GM21619 (cell line): ENCODE measurements at regions not wholly inside any gene's neighbourhood (a gene's known extent, or its start where the extent isn't known, plus 50 kb on each side); places are given as distances from the start of the nearest gene placed in this dataset.
"Not testable (repeated sequence)": the region's sequence is repeated elsewhere in the genome, so short reads cannot be mapped to it uniquely, and the experiment has no call there.

ENCODE experiments used
- ATAC-seq: cut with Tn5 transposase; IDR thresholded peaks from one replicate; pipeline ENCODE4 v1.9.1; 2021; ENCODE audit not compliant: unreplicated experiment

DNA sequence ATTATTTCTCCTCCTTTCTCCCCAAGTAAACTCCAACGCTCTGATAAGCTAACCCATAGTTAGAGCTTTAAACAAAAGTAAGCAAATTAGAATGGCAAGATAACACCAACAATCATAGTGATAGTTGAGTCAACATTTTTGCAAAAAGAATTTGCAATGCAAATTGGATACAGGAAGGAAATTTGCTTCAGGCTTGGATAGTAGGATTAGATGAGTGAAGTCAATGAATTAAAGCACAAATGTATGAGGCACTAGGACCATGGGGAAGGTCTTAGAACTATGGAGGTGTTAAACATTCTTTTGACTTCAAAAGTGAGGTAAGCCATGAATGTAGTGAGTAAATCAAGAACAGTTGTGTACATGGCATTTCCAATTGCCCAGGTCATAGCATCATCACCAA lies 289.8 kb upstream of the GRAMD2B start:
- no peak for ATAC-seq

DNA sequence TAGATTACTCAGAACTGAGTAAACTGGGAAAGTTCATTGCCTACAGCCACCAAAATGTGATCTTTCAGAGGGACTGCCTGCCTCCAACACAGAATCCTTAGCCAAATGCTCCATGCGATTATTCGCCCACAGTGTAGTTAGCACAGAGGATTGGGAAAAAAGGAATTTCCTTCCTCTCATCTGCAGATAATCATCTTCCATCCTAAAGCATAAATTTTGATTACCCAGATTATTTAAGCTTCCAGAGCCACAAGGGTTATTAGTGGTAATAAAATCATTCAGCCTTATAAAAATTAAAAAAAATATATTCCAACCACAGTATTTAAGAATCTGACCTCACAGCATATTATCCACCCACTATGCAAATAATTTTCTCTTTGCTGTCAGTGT lies 285.3 kb upstream of the GRAMD2B start:
- no peak for ATAC-seq

GRCh38 chr5:126138281-126138931 lies 284.8 kb upstream of the GRAMD2B start:
- ATAC-seq: no peak

DNA sequence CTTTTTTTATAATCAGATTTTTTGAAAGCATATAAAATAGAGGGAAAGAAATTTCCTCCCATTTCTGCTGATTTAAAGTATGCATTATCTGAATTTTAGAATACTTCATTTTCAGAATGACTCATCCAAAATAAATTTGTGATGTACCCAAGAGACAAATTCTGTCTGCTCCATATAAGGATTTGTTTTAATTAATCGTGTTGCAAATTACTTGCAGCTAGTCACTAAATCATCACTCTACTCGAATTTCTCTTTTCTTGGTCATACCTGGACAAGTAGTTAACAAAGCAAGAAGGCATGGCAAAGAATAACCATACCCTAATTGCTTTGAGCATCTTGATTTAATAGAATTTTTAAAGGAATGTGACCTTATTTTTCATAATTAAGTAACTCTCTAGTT lies 284.1 kb upstream of the GRAMD2B start:
- ATAC-seq: no peak

GRCh38 chr5:126139773-126140172 lies 283.4 kb upstream of the GRAMD2B start:
- no peak for ATAC-seq

- ATAC-seq: peak; percentile 59
These were observed 279.6 kb upstream of the GRAMD2B start for GRCh38 chr5:126143622-126144021.

- not testable (repeated sequence) for ATAC-seq
These were observed 272.9 kb upstream of the GRAMD2B start for GRCh38 chr5:126150319-126150718.

- ATAC-seq: not testable (repeated sequence)
These were observed 267.9 kb upstream of the GRAMD2B start for GRCh38 chr5:126155298-126155697.

- no peak for ATAC-seq
These were observed 256.8 kb upstream of the GRAMD2B start for GRCh38 chr5:126166368-126166767.

DNA sequence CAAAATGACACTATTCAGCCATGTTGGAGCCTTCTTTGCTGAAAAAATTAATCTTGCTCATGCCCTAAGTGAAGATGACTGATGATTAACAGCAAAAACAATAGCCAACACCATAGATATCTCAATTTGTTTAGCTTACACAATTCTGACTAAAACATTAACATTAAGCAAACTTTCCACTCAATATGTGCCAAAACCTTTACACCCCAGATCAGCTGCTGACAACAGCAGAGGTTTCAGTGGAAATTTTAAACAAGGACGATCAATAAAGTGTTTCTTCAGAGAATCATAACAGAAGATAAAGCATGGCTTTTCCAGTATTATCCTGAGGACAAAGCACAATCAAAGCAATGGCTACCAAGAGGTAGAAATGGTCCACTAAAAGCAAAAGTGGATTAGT lies 254.4 kb upstream of the GRAMD2B start:
- ATAC-seq: no peak

- no peak for ATAC-seq
These were observed 251.3 kb upstream of the GRAMD2B start for GRCh38 chr5:126171916-126172315.

- no peak for ATAC-seq
These were observed 250.4 kb upstream of the GRAMD2B start for GRCh38 chr5:126172812-126173211.

- ATAC-seq: no peak
These were observed 244.7 kb upstream of the GRAMD2B start for GRCh38 chr5:126178521-126178920.

DNA sequence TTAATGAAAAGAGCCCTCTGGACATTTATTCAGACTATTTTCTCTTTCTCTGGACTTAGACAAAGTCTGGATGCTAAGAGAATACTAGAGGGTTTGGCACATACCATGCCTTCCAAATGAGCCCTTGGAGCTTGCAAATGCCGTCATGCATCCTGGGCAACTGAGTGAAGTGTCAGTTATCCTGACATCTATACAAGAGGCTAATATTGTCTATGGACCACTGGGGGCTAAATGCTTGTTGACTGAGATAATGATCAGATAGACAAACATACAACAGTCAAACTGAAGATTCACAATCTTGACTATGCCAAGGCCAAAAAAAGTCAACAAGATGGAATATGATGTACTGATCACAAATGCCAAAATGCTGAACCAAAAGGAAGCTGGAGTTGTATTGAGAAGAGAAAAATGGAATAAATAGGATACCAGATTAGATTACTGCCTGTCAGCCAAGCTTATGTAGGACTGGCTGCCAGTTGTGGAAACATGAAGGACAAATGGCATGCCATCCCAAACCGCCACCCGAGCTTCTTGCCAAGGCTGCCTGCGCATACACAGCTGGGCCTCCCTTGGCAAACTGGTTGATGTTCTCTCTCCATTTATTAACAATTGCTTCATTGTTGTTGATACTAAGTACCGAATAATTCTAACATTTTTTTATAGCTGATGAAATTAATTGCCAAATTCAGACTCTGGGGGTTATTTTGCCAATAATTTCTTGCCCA lies 240.1 kb upstream of the GRAMD2B start:
- no peak for ATAC-seq

DNA sequence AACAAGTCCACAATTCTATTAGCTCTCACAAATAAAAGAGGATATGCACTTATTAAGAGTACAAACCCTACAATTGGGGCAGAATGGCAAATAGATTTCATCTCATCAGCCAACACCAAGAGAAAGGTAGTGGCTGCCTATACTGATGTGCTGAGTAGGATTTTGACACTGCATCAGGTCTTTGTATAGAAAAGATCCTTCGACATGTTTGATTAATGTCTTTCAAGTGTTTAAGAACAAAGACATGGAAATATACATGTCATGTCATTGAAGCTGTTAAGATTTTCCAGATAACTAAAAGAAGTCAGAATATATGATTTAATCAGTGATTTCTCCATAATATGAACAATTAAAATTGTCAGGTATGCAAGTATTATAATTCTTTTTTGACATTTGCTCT lies 238.7 kb upstream of the GRAMD2B start:
- ATAC-seq: no peak

DNA sequence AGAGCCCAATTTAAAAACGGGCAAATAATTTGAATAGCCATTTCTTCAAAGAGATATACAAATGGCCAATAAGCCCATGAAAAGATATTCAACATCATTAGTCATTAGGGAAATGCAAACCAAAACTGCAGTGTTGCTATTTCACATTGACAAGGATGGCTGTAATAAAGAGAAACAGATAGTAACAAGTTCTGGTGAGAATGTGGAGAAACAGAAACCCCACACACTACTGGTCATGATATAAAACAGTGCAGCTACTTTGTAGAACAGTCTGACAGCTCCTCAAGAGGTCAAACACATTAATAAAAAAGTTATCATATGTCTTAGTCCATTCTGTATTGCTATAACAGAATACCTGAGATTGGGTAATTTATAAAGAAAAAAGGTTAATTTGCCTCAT lies 237.0 kb upstream of the GRAMD2B start:
- ATAC-seq: no peak

DNA sequence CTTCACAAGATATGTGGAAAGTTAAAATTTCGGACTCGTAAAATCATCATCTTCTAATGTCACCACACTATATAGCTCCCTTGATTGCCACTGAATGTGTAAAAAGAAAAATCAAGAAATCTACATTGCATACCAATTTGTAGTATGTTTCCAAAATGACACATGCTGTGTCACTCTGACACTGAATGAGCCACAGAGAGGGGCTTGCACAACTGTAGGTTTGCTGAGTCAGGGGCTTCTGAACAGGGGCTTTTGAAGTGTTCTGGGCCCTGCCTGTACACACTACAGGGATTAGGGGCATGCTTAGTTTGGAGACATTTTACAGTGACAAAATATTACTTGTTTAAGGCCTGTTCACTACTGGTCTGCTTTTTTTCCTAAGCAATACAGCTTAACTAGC lies 234.4 kb upstream of the GRAMD2B start:
- no peak for ATAC-seq

- no peak for ATAC-seq
These were observed 234.0 kb upstream of the GRAMD2B start for GRCh38 chr5:126189231-126189630.

GRCh38 chr5:126189862-126190261 lies 233.3 kb upstream of the GRAMD2B start:
- no peak for ATAC-seq

GRCh38 chr5:126192226-126192625 lies 231.0 kb upstream of the GRAMD2B start:
- ATAC-seq: no peak

DNA sequence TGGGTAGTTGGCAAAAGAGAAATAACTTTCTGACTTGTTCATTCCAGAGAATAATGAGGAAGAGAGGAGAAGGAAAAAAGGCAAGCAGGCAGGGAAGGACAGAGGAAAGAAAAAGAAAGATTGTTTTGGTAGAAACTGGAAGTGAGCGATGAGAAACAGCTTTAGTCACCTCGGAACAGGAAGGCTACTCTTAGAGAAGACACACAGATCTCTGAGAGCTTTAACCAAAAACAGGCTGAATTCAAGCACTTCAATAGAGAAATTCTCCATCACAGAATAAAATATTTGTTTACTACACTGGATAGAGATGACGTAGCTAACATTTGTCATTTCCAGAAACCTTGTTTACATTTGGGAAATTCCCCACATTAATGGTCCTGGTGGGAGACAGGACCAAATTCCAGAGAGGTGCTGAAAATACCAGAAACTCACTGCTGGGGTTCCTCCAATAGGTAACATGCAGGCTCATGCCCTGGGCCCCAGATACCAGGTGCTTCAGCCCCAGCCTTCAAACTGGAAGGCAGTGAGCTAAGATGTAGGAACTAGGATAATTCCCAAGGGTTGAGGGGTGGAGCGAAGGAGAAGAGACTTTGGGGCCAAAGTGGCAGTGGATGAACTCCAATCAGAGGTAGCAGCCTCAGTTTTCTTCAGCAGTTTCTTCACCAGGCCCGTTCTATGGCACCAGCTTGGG lies 227.7 kb upstream of the GRAMD2B start:
- ATAC-seq: no peak

GRCh38 chr5:126198531-126198930 lies 224.7 kb upstream of the GRAMD2B start:
- no peak for ATAC-seq
